H9 (cell line): ENCODE measurements at regions not wholly inside any gene's neighbourhood (a gene's known extent, or its start where the extent isn't known, plus 50 kb on each side); places are given as distances from the start of the nearest gene placed in this dataset.

ENCODE experiments used
- DNase-seq: peaks from one replicate; pipeline ENCODE4 v3.0.0-alpha.2; 2017
- H2AFZ ChIP-seq: one replicate; pipeline ENCODE4 v1.6.1; 2013; ENCODE audit warnings: mild to moderate bottlenecking, low read length, control low read depth, moderate library complexity
- H2AK5ac ChIP-seq: 2 replicates; pipeline ENCODE4 v1.6.1; 2013; ENCODE audit warnings: low read length, control low read depth, mixed read lengths; ENCODE audit not compliant: insufficient read length
- H2BK120ac ChIP-seq: one replicate; pipeline ENCODE4 v1.6.1; 2013; ENCODE audit warnings: low read depth, mild to moderate bottlenecking, low read length, control low read depth, inconsistent platforms; ENCODE audit not compliant: poor library complexity, severe bottlenecking
- H2BK12ac ChIP-seq: 2 replicates; pipeline ENCODE4 v1.6.1; 2013; ENCODE audit warnings: low read length, control low read depth, mixed read lengths, low read depth; ENCODE audit not compliant: insufficient read length
- H2BK15ac ChIP-seq: 2 replicates; pipeline ENCODE4 v1.6.1; 2013; ENCODE audit warnings: low read depth, low read length, control low read depth
- H2BK20ac ChIP-seq: one replicate; pipeline ENCODE4 v1.6.1; 2013; ENCODE audit warnings: low read depth, mild to moderate bottlenecking, low read length, control low read depth, inconsistent platforms; ENCODE audit not compliant: poor library complexity, severe bottlenecking
- H2BK5ac ChIP-seq: 2 replicates; pipeline ENCODE4 v1.6.1; 2013; ENCODE audit warnings: low read length, control low read depth, mixed read lengths; ENCODE audit not compliant: insufficient read length
- H3K14ac ChIP-seq: 2 replicates; pipeline ENCODE4 v1.6.1; 2013; ENCODE audit warnings: low read length, control low read depth; ENCODE audit not compliant: insufficient read depth
- H3K18ac ChIP-seq: 2 replicates; pipeline ENCODE4 v1.6.1; 2013; ENCODE audit warnings: low read depth, mild to moderate bottlenecking, mixed read lengths, low read length, control low read depth; ENCODE audit not compliant: insufficient read length
- H3K23ac ChIP-seq: 2 replicates; pipeline ENCODE4 v1.6.1; 2013; ENCODE audit warnings: low read length, control low read depth, mixed read lengths, low read depth; ENCODE audit not compliant: insufficient read length
- H3K23me2 ChIP-seq: 2 replicates; pipeline ENCODE4 v1.6.1; 2013; ENCODE audit warnings: low read depth, mild to moderate bottlenecking, mixed read lengths, low read length, control low read depth; ENCODE audit not compliant: insufficient read length, poor library complexity, severe bottlenecking
- H3K27ac ChIP-seq: 2 replicates; pipeline ENCODE4 v1.5.1; 2013; ENCODE audit warnings: low read length, control low read depth, mixed read lengths, low read depth; ENCODE audit not compliant: insufficient read length
- H3K27me3 ChIP-seq: 2 replicates; pipeline ENCODE4 v1.6.1; 2013; ENCODE audit warnings: low read length, control low read depth, inconsistent platforms; ENCODE audit not compliant: insufficient read depth
- H3K4ac ChIP-seq: 2 replicates; pipeline ENCODE4 v1.6.1; 2013; ENCODE audit warnings: low read depth, mild to moderate bottlenecking, control low read depth, inconsistent platforms, low read length, moderate library complexity
- H3K4me1 ChIP-seq: 2 replicates; pipeline ENCODE4 v1.6.1; 2013; ENCODE audit warnings: low read length, control low read depth, inconsistent platforms; ENCODE audit not compliant: insufficient read depth
- H3K4me2 ChIP-seq: 2 replicates; pipeline ENCODE4 v1.6.1; 2013; ENCODE audit warnings: low read length, control low read depth, mixed read lengths; ENCODE audit not compliant: insufficient read length, insufficient read depth
- H3K56ac ChIP-seq: 2 replicates; pipeline ENCODE4 v1.6.1; 2013; ENCODE audit warnings: low read depth, mild to moderate bottlenecking, mixed read lengths, low read length, control low read depth; ENCODE audit not compliant: insufficient read length
- H3K79me1 ChIP-seq: 2 replicates; pipeline ENCODE4 v1.6.1; 2013; ENCODE audit warnings: low read depth, mild to moderate bottlenecking, moderate library complexity, low read length, control low read depth, inconsistent platforms; ENCODE audit not compliant: insufficient read depth, poor library complexity, severe bottlenecking
- H3K79me2 ChIP-seq: 2 replicates; pipeline ENCODE4 v1.6.1; 2013; ENCODE audit warnings: low read length, control low read depth, inconsistent platforms; ENCODE audit not compliant: insufficient read depth
- H3K9ac ChIP-seq: 2 replicates; pipeline ENCODE4 v1.6.1; 2013; ENCODE audit warnings: low read length, control low read depth, mixed read lengths; ENCODE audit not compliant: insufficient read length; ENCODE audit errors: extremely low read depth
- H3K9me3 ChIP-seq: one replicate; pipeline ENCODE4 v1.6.1; 2013; ENCODE audit warnings: low read depth, low read length, inconsistent platforms; ENCODE audit not compliant: control insufficient read depth
- H3T11ph ChIP-seq: one replicate; pipeline ENCODE4 v1.6.1; 2013; ENCODE audit warnings: mild to moderate bottlenecking, low read length, control low read depth, inconsistent platforms
- H4K20me1 ChIP-seq: one replicate; pipeline ENCODE4 v1.6.1; 2013; ENCODE audit not compliant: control insufficient read depth, insufficient read length, insufficient read depth
- H4K5ac ChIP-seq: 2 replicates; pipeline ENCODE4 v1.6.1; 2013; ENCODE audit warnings: low read depth, mild to moderate bottlenecking, mixed read lengths, low read length, control low read depth; ENCODE audit not compliant: insufficient read length
- H4K8ac ChIP-seq: replicated peaks from 2 replicates; pipeline ENCODE4 v1.6.1; 2013; ENCODE audit warnings: low read length, control low read depth, mixed read lengths, low read depth; ENCODE audit not compliant: insufficient read length
- H4K91ac ChIP-seq: 2 replicates; pipeline ENCODE4 v1.6.1; 2013; ENCODE audit warnings: low read depth, mild to moderate bottlenecking, moderate library complexity, mixed read lengths, low read length, control low read depth; ENCODE audit not compliant: insufficient read length
- H3K27ac Mint-ChIP-seq, 3 experiments: 2 replicates in 2 of 3; 3 replicates in 1 of 3; pipeline ENCODE4 v1.8.0; 2020 to 2021; ENCODE audit warnings: mixed read lengths in 3 of 3, mild to moderate bottlenecking in 1 of 3, moderate library complexity in 1 of 3
- H3K27me3 Mint-ChIP-seq: 2 replicates; pipeline ENCODE4 v1.8.0; 2021; ENCODE audit warnings: low read depth, mild to moderate bottlenecking, moderate library complexity, mixed read lengths
- H3K36me3 Mint-ChIP-seq, 3 experiments: 2 replicates in 2 of 3; 3 replicates in 1 of 3; pipeline ENCODE4 v1.8.0; 2020 to 2021; ENCODE audit warnings: low read depth in 3 of 3, mixed read lengths in 3 of 3; ENCODE audit not compliant: insufficient read depth in 1 of 3
- H3K4me1 Mint-ChIP-seq, 2 experiments: 2 replicates each; pipeline ENCODE4 v1.8.0; 2020; ENCODE audit warnings: mixed read lengths in 2 of 2
- H3K4me3 Mint-ChIP-seq, 2 experiments: 2 replicates in 1 of 2; 3 replicates in 1 of 2; pipeline ENCODE4 v1.8.0; 2020 to 2021; ENCODE audit warnings: mild to moderate bottlenecking in 2 of 2, mixed read lengths in 2 of 2, moderate library complexity in 1 of 2
- H3K9me3 Mint-ChIP-seq, 2 experiments: 2 replicates in 1 of 2; 3 replicates in 1 of 2; pipeline ENCODE4 v1.8.0; 2020; ENCODE audit warnings: mild to moderate bottlenecking in 2 of 2, mixed read lengths in 2 of 2, moderate library complexity in 1 of 2
- WGBS: extraction: QIAGEN DNeasy Blood & Tissue Kit; methylation state at CpG from one replicate; pipeline ENCODE4 v1.1.7; 2013; ENCODE audit warnings: missing lambda C conversion rate, low lambda C conversion rate, mixed read lengths; ENCODE audit not compliant: insufficient read length; ENCODE audit errors: extremely low coverage; 5-methylcytosine and 5-hydroxymethylcytosine counted together
- TF ChIP-seq, protein P1 (sequence below): fragments of 200-600 bp; sonication (generic); conservative IDR thresholded peaks from 3 replicates; pipeline ENCODE4 v1.8.0; 2021; ENCODE audit warnings: antibody characterized with exemption, mild to moderate bottlenecking

- Mint-ChIP-seq H3K4me1 (peaks cover 11% of the 10 kb centered on the region in 2 experiments), H3K9me3 (peaks cover 4 to 6% of the 10 kb centered on the region in 2 experiments; a peak in 4 of 5 replicates), H3K27ac (no peak overlapping the region), H3K4me3 (no peak overlapping the region), H3K27me3 (no peaks in the 10 kb centered on the region; the same call in 1 of the 2 replicates), H3K36me3 (peaks cover 0 to 6% (median 6%) of the 10 kb centered on the region in 3 experiments; a peak in 4 of 7 replicates)
- H3K27ac ChIP-seq = no peak overlapping the region
- H4K20me1 ChIP-seq = no peaks in the 10 kb centered on the region
- no peak overlapping the region for H3T11ph ChIP-seq
- no peaks in the 10 kb centered on the region for H3K79me2 ChIP-seq
- H2BK20ac ChIP-seq = no peak overlapping the region
- H2BK120ac ChIP-seq = no peak overlapping the region
- H3K18ac ChIP-seq = no peak overlapping the region
- no peak overlapping the region for H4K5ac ChIP-seq
- H2BK5ac ChIP-seq = no peak overlapping the region
- no CpG with 5 or more reads among the region's 4 CpGs for WGBS
- TF ChIP-seq, protein P1, sequence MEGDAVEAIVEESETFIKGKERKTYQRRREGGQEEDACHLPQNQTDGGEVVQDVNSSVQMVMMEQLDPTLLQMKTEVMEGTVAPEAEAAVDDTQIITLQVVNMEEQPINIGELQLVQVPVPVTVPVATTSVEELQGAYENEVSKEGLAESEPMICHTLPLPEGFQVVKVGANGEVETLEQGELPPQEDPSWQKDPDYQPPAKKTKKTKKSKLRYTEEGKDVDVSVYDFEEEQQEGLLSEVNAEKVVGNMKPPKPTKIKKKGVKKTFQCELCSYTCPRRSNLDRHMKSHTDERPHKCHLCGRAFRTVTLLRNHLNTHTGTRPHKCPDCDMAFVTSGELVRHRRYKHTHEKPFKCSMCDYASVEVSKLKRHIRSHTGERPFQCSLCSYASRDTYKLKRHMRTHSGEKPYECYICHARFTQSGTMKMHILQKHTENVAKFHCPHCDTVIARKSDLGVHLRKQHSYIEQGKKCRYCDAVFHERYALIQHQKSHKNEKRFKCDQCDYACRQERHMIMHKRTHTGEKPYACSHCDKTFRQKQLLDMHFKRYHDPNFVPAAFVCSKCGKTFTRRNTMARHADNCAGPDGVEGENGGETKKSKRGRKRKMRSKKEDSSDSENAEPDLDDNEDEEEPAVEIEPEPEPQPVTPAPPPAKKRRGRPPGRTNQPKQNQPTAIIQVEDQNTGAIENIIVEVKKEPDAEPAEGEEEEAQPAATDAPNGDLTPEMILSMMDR = no peak
- no peak overlapping the region for H4K91ac ChIP-seq
- peak; percentile 31 for DNase-seq
- H3K14ac ChIP-seq = no peak overlapping the region
- H4K8ac ChIP-seq = no peak overlapping the region
- no peak overlapping the region for H3K4me2 ChIP-seq
- no peak overlapping the region for H2BK15ac ChIP-seq
- no peak overlapping the region for H3K23ac ChIP-seq
- H2AFZ ChIP-seq = no peak overlapping the region
- no peak overlapping the region for H3K9ac ChIP-seq
- no peaks in the 10 kb centered on the region for H3K9me3 ChIP-seq
- no peak overlapping the region for H2BK12ac ChIP-seq
- no peaks in the 10 kb centered on the region for H3K27me3 ChIP-seq
- H3K79me1 ChIP-seq = no peaks in the 10 kb centered on the region
- peaks cover 7% of the 10 kb centered on the region; the same call in 1 of the 2 replicates for H3K4me1 ChIP-seq
- no peak overlapping the region for H2AK5ac ChIP-seq
- H3K4ac ChIP-seq = no peak overlapping the region
- H3K23me2 ChIP-seq = no peaks in the 10 kb centered on the region
- no peak overlapping the region for H3K56ac ChIP-seq
Measured at GRCh38 chr9:20189871-20190270, 401.0 kb upstream of the SLC24A2 start.
